ENCODE measurements at regions not wholly inside any gene's neighbourhood (a gene's known extent, or its start where the extent isn't known, plus 50 kb on each side); places are given as distances from the start of the nearest gene placed in this dataset.

DNA sequence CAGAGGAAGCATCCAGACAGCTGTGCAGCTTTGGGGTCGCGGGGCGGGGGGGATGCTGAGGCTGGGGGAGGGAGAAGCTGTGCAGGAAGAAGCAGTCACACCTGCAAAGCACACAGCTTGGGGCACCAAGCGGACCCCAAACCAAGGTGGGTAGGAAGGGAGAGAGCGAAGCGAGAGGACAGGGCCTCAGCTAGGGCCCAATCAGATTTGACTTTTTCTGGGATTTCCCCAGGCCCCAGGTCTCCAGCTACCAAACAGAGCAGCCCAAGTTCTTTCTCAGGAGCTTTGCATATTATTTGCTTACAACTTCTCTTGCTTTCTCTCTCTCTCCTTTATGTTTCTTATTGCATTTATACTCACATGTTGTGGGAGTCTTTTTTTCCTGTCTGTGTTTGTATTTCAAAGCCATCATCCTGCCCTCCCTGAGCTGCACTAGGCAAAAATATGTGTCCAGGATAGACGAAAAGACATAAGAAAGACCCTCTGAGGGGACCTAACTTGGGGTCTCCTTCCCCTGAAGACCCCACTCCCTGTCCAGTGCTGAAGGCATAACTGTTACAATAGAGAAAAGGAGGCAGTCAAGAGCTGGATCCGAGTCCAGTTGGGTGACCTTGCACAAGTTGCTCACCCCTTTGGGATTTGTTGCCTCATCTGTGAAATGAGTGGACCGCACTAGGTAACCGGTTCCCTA is 50.6 kb upstream of the SMNDC1 start:
- DNase-seq (ENCODE audit: low read depth in 2 of 2) = no peak

DNA sequence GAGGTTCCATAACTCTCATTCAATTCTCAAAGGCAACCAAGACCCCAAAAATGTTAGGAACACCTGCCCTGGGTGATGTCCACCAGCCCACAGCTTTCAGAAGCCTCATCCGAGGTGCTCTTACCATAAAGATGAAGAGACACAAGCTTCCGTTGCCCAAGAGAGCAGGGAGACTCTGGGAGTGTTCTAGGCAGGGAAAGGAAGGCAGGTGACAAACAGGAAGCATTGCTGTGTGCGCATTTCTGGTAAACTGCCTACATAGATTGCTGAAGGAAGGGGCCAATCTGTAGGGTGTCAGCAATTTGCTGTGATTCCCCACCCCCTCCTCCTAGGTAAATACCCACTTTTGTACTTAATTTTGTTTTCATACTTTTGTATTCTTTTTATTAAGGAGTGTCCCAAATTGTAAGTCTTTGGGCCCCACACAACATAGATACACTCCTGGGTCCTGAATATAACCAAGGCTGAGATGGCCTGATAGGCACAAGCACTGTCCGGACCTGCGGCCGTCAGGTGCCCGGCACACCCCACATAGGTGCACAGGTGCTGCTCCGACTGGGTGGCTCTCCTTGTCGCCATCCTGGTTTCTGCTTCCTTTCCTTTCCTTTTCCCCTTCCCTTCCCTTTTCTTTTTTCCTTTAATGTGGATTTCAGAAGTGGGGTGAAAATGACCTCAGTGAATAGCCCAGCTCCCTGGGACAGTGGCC is 51.4 kb upstream of the SMNDC1 start:
- DNase-seq (ENCODE audit: low read depth in 2 of 2) = no peak

DNA sequence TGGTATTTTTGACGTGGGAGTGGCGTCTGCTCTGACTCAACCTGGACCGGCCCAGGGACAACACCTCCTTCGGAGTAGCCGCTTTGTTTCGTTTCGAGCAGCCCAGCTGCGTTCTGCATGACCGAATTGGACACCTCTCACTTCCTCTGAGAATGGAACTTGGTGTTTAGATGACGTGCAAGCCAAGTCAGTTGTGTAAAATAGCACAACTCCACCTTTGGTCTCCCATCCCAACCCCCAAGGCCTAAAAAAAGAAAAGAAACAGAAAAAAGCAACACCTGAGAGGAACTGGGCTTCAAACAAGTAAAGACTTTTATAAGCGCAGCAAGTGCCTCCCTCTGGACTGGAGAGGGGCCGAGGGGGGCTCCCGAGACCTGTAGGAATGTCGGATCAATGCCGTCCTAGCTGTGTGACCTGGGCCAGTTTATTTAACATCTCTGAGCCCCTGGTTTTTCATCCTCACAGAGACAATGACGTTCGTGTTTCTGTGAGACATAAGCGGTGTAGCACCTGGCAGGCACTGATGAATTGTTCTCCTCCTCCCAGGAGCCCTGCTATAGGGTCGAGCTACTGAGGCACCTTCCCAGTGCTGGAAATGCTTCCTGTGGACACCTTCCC is 52.0 kb upstream of the SMNDC1 start:
- peak; percentile 55 to 71 for DNase-seq (ENCODE audit: low read depth in 2 of 2)

DNA sequence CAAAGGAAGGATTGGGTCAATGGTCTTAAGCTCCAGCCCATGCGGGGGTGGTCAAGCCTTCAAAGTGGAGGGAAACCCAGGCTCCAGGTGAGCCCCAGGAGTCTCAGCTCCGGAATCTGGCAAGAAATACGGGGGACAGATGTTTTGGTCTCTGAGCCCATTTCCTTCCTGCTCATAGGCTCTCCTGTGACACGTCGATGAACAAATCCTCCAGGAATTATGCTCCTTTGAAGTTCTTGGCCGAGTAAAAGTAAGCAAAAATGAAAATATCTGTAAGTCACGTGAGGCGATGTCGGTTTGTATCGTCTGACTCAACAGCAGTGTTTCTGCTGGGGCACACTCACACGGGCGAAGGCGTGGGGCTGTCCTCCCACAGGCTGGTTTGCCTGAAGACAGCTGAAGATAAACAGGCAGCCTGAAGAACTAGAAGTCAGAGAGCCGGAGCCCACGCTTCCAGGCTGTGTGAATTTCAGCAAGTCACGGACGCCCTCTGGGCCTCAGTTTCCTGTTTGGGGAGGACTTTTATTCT is 52.6 kb upstream of the SMNDC1 start:
- peak in 1 of 2 donors; percentile 66 for DNase-seq (ENCODE audit: low read depth in 2 of 2)

DNA sequence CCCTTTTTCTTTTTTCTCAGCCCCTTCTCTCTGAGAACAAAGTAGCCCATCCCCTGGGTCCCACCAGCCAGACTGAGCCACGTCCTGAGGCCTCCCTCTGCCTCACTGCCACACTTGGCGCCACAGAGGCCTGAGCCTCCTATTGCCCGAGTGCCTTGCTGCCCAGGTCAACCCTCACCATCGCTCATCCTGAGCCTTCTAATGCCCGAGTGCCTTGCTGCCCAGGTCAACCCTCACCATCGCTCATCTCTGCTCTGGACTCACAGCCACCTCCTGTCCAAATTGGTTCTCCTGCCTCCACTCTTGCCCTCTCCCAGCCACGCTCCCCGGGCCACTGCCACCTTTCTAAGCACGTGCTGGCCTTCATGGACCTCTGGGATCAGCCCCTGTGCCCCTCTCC is 53.2 kb upstream of the SMNDC1 start:
- DNase-seq (ENCODE audit: low read depth in 2 of 2) = no peak

DNA sequence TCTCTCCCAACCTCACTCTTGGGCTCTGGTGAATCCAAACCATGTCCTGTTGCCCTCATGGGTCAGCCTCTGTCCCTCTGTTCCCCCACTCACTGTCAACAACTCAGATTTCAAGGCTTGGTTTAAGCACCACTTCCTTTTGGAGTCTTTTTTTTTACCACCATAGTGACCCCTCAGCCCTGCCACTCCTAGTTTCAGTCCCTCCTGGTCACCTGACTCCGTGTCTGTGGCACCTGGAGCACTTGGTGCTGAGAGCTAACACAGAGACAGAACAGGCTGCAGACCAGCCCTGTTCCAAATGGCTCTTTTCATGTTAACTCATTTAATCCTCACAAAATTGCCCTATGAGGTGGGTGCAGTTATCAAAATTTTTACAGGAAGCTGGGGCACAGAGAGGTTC is 53.6 kb upstream of the SMNDC1 start:
- no peak for DNase-seq (ENCODE audit: low read depth in 2 of 2)

DNA sequence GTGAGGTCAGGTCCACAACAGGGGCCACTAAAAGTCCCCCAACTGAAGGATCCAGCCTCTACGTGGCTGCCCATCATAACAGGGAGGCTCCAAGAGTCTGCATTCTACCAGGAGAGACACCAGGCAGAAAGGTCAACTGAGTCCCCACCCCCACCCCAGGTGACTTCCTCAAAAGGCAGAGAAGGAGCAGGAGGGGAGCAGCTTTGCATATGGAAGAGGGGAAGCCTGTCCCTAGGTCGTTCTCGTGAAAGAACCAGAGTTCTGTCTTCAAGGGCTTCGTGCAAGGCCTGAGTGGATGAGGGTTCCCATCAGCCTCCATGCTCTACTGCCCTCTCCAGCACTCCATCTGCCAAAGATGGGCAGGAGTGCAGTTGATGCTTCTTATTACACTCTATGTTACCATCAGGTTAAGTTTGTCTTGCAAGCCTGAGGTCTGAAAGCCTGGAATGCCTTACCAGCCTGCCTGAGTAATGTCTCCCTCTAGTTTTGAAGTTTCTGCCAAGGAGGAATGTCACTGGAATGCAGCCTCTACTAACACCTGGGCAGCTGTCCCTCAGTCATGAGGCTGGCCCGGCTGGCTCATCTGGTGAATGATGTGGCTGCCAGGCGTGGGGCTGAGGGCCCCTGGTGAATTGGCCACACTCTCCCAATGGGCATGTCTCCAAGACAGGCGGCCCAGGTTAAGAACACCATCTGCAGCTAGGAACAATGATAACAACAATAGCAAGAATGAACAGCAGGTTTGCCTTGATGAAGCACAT is 54.3 kb upstream of the SMNDC1 start:
- no peak for DNase-seq (ENCODE audit: low read depth in 2 of 2)

DNA sequence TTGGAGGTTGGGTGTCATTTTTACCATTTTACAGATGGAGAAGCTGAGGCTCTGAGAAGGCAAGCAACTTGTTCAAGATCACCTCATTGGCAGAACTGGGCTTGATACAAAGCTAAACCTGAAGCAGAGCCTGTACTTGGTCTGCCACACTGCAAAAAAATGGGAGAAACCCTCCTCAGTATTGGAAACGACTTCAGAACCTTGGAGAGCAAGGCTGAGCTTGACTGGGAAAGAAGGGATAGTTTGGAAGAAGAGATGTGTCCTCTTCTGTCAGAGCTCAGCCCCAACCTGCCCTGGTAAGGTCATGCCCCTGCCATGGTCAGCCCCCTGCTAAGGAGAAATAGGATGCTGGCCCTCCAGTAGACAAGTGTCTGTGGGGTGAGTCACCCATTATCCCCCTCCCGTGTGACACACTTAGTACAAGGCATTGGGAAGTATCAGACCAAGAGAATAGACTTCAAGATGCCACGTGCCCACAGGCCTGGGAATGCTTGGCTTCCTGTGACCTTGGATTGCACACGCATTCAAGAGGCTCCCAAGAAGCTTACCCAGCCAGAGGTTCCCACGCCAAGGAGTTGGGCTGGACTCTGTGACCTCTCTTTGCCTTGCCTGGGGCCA is 56.2 kb upstream of the SMNDC1 start:
- DNase-seq (ENCODE audit: low read depth in 2 of 2) = no peak

DNA sequence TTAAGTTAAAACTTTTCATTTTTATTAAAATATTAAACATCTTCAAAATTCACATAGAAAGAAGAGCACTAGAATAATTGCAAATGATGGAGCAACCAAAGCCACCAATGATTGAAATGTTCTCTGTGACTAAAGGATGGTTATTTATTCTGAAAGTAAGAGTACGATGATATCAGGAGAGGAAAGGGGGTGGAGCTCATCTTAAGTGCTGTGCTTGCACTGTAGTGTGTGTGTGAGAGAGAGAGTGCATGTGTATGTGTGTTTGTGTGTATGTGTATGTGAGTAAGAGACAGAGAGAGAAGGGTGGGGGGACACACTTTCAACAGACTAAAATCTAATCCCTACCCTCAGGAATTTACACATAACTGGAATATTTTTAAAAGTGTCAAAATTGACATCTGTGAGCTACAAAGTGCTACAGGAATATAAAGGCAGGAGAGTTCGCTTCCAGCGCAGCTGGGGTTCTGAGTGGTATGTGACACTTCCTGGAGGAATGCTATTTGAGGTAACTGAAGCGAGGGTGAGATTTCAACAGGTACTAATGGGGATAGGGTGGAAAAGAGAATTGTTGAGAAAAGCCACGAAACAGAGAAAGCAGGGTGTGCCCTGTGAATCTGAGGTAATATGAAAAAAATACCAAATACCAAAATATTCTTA is 57.2 kb upstream of the SMNDC1 start:
- DNase-seq (ENCODE audit: low read depth in 2 of 2) = no peak

DNA sequence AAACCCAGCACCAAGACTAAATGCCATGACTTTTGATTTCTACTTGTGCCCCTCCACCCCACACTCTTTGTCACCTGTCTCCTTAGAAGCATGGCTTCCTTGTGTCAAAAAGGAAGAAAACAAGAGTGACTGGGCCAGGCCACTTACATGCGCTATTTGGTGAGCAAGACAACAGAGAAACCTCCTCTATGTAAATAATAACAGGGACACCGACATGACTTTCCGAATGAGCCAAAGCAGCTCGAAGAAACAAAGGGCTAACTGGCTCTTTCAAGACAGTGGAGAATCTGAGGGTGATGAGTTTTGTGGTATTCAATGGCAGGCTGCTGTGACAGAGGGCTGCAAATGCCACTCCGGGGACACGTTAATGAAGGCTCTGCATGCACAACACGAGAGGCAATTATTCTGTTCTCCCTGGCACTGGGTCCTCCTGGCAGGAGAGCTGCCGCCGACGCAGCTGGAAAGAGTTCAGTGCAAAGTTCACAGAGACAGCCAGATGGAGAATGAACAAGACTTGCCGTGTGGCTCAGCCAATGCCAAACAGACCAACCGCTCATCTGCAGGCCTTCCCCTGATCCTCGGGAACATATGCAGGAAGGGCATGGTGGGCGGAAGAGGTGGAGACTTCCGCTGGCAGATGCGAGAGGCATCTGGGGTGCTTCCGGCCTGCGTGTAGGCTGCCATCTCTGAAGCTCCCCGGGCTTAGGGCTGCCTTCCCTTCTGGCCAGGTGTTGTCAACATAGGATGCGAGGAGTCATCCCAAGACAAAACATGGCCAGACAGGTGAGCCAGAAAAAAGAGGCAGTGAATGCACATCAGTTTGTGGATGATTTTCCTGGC is 59.1 kb upstream of the SMNDC1 start:
- DNase-seq (ENCODE audit: low read depth in 2 of 2) = no peak

DNA sequence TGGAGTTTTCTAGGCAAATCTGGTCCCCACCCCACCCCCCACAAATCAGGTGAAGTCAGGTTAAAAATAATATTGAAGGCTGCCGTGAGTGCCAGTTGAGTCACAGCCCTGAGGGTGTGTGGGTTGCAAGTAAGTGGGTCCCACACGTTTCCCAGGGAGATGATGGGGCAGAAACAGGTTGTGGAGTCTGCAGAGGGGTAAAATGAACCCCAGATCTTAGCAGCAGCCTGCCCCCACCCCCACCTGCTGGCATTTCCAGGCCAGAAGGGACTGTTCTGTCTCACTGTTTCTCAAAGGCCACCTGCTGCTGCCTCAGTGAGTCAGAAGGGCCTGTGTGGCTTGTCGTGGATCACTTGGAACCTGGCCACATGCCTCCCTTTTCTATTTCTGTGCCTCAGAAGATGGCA is 59.8 kb upstream of the SMNDC1 start:
- DNase-seq (ENCODE audit: low read depth in 2 of 2) = peak in 1 of 2 donors; percentile 46

DNA sequence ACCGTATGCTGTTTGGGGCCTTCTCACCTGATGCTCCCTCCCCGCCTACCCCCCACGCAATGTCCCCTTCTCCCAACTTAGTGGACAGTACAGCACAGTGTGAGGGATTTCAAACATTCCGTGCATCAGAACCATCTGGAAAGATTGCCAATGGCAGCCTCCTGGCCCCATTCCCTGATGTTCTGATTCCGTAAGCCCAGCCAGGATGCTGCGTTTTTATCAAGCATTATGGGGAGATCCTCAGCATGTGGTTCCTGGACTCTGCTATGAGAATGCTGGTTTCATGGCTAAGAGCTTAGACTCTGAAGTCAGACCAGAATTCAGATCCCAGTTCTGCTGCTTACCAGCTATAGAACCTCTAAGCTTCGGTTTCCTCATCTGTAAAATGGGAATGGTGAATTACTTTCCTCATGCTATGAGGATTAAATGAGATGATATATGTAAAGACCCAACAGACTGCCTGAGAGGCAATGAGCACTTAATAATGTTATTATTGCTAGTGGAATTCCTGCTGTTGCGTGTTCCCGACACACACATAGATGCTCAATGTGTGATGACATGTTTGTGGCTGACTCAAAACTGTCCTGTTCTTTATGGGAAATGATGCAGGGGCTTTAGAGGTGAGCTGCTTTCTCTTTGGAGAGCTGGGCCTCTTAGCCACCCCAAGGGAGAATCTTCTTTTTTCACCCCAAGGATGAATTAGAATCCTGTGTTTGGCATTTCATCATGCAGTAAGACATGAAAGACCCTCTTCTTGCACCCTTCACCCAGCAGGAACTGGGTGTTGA is 60.8 kb upstream of the SMNDC1 start:
- no peak for DNase-seq (ENCODE audit: low read depth in 2 of 2)

DNA sequence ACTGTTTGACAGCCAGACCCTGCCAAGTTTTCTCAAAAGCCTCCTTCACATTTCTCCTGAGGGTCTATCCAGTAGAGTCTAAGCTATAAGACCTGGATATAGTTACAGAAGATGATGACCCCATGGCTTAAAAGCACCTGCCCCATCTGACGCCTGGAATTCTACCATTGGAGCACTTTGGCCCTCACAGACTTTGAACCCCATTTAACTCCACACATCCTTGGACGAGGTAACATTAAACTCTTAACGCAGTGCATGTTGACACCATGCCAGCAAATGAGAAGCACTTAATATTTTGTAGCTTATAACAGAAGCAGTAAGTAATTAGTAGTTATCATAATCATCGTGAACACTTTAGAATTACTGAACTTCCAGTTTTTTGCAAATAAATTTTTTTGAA is 61.9 kb upstream of the SMNDC1 start:
- DNase-seq (ENCODE audit: low read depth in 2 of 2) = no peak

DNA sequence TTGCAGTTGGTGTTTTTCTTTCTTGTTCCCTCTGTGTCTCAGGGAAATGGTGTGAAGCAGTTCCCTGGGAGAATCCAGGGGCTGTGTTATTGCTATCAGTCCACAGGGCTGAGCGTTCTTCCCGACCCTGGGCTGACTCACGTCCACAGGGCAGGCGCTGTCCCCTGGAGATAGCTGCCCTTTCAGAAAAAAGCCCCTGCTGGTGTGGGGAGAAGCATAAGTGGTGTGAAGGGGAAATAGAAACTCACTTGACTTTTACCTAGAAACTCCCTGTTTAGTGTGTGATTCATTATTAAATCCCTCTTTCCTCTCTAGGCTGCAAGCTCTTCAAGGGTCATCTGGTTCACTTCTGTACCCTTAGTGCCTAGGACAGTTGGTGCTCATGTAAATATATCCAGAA is 63.3 kb upstream of the SMNDC1 start:
- no peak for DNase-seq (ENCODE audit: low read depth in 2 of 2)

DNA sequence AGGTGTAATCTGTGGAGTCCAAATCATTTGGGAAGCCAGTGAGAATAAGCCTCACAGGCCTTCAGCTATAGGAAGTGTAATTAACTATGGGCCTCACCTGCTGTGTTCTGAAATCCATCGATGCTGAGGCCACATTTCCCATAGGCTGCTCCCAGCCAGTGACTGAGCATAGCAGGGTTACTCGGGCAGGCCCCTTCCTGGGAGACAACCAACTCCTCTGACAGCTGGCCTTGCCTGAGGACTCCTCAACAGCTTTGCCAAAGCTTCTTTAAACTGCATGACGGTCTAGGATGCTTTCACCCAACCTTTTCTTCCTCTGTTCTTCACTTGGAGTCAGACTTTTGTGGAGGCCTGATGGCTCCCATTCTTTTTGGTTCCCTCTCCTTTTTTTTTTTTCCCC is 63.8 kb upstream of the SMNDC1 start:
- DNase-seq (ENCODE audit: low read depth in 2 of 2) = no peak

DNA sequence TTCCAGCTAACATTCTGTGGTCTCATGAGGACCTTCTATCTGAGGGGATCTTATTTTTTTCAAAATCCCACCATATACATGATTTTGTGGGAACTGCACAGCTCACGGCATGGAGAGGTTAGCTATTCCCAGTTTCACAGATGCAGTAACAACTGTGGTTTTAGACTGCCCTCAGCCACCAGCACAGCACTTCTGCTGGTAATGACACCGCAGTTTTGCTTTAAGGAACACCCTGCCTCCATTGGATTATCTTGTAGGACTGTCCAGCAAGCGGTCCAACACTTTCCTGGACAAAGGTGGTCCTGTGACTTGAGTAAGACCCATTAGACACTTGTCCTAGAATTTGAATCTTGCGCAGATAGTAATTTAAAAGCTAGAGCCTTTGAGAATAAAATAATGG is 65.3 kb upstream of the SMNDC1 start:
- DNase-seq (ENCODE audit: low read depth in 2 of 2) = no peak

DNA sequence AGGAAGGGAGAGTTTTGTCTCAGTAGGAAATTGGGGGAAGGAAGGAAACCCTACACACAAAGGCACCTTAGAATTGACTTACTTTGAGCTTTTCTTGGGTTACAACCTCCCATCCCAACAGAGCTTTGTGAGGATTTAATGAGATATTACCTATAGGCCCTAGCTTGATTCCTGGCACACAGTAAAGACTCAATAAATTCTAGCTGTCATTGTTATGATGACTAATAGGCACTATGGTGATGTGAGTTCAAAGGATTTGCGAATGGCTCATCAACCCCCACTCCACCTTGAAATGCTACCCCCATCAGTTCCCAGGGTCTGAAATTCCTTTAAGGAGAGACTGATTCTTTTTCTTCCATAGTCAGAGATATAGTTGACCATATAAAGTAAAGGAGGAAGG is 67.9 kb upstream of the SMNDC1 start:
- no peak for DNase-seq (ENCODE audit: low read depth in 2 of 2)

DNA sequence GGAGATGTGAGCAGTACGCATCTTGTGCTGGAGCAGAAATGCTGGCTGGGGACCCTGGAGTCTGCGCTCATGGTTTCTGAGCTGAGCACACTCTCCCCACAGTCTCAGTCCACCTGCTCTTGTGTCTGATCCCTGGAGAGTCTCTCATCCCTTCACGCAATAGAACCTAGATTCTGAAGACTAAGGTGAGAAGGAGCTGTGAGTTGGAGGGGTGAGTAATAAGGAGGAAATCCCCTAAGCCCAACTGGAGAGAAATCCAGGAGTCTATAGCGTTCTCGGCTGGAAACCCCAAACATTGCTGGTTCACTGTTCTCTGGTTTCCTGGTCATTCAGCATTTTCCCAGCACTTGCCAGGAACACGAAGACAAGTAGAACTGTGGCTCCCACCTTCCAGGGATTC is 68.3 kb upstream of the SMNDC1 start:
- DNase-seq (ENCODE audit: low read depth in 2 of 2) = no peak

DNA sequence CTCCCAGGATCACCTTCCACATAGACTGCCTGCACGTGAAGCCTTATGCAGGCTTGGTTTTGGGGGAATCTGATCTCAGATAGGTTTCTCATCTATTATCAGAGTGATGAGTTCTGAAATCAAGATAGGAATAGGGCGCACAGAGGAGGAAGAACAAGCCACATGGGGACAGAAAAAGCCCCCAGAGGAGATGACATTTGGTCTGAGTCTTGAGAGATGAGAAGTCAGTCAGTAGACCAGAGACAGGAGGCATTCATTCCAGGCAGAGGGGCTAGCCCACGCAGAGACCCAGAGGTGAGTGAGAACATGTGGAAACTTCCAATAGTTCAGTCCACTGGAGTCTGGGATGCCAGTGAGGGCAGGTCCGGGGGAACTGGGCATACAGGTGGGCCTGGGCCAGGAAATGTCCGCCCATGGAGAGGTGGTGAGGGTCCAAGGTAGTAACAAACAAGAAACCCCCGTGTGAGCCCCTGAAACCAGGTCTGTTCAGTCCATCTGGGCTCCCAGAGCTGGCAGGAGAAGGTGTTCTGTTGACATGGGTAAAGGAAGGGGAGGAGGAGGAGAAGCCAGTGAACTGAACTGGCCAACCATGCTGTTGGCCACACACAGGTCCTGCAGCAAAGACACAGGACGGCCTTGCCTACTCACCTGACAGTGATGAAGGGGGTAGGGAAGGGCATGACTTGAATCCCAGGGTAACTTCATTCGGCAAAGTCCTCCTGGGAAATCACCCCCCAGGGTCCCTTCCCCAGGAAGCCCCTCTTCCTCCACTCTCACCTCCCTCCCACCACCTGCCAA is 69.3 kb upstream of the SMNDC1 start:
- DNase-seq (ENCODE audit: low read depth in 2 of 2) = no peak
